G401 (cell line): ENCODE measurements at regions not wholly inside any gene's neighbourhood (a gene's known extent, or its start where the extent isn't known, plus 50 kb on each side); places are given as distances from the start of the nearest gene placed in this dataset.

Experiments
- DNase-seq: peaks from one replicate; pipeline ENCODE4 v3.0.0-alpha.2; 2015; ENCODE audit warnings: low spot score
- in situ Hi-C: cut with HindIII; loops from 2 replicates; pipeline ENCODE4 v1.10.0; 2016; ENCODE audit warnings: low sequenced_read_pairs, mixed read lengths

GRCh38 chr4:123974386-123975149 lies 578.0 kb downstream of the SPRY1 start:
- in situ Hi-C loops: no loop called here
- DNase-seq: no peak

GRCh38 chr4:123976285-123976684 lies 579.7 kb downstream of the SPRY1 start:
- in situ Hi-C loops: no loop called here
- DNase-seq: no peak

GRCh38 chr4:123976819-123977218 lies 580.2 kb downstream of the SPRY1 start:
- no peak for DNase-seq
- in situ Hi-C loops: no loop called here

- in situ Hi-C loops: no loop called here
- no peak for DNase-seq
Observed at GRCh38 chr4:123977641-123978081, 581.1 kb downstream of the SPRY1 start.

GRCh38 chr4:123978637-123979036 lies 582.0 kb downstream of the SPRY1 start:
- DNase-seq: no peak
- in situ Hi-C loops: no loop called here

GRCh38 chr4:123980736-123981300 lies 584.2 kb downstream of the SPRY1 start:
- in situ Hi-C loops: no loop called here
- DNase-seq: no peak

GRCh38 chr4:123984886-123985285 lies 588.3 kb downstream of the SPRY1 start:
- no peak for DNase-seq
- in situ Hi-C loops: no loop called here

GRCh38 chr4:123986268-123986798 lies 589.7 kb downstream of the SPRY1 start:
- in situ Hi-C loops: no loop called here
- no peak for DNase-seq

- in situ Hi-C loops: no loop called here
- DNase-seq: no peak
Observed at GRCh38 chr4:123987408-123987807, 590.8 kb downstream of the SPRY1 start.

GRCh38 chr4:123990310-123990870 lies 593.8 kb downstream of the SPRY1 start:
- DNase-seq: no peak
- in situ Hi-C loops: no loop called here

- no peak for DNase-seq
- in situ Hi-C loops: no loop called here
Observed at GRCh38 chr4:123994917-123995316, 598.3 kb downstream of the SPRY1 start.

GRCh38 chr4:123995936-123996335 lies 599.3 kb downstream of the SPRY1 start:
- in situ Hi-C loops: no loop called here
- no peak for DNase-seq

- in situ Hi-C loops: no loop called here
- DNase-seq: peak; percentile 4
Observed at GRCh38 chr4:123996718-123997510, 600.3 kb downstream of the SPRY1 start.

GRCh38 chr4:123997776-123998449 lies 601.3 kb downstream of the SPRY1 start:
- DNase-seq: no peak
- in situ Hi-C loops: no loop called here

GRCh38 chr4:124000233-124000632 lies 603.6 kb downstream of the SPRY1 start:
- in situ Hi-C loops: no loop called here
- DNase-seq: no peak

- in situ Hi-C loops: no loop called here
- no peak for DNase-seq
Observed at GRCh38 chr4:124015766-124016165, 619.2 kb downstream of the SPRY1 start.

- in situ Hi-C loops: no loop called here
- DNase-seq: no peak
Observed at GRCh38 chr4:124017185-124017785, 620.7 kb downstream of the SPRY1 start.

GRCh38 chr4:124018383-124019317 lies 622.1 kb downstream of the SPRY1 start:
- peak; percentile 34 for DNase-seq
- in situ Hi-C loops: no loop called here
